PC-9 (cell line): ENCODE measurements at regions not wholly inside any gene's neighbourhood (a gene's known extent, or its start where the extent isn't known, plus 50 kb on each side); places are given as distances from the start of the nearest gene placed in this dataset.

Experiments used
- CTCF ChIP-seq: fragments of 200-600 bp; sonication (generic); conservative IDR thresholded peaks from 2 replicates; pipeline ENCODE4 v1.6.1; 2017; ENCODE audit warnings: mixed run types, antibody characterized with exemption, mild to moderate bottlenecking, moderate library complexity
- EZH2 ChIP-seq: fragments of 200-600 bp; sonication (generic); IDR thresholded peaks from 2 replicates; pipeline ENCODE4 v1.8.0; 2017; ENCODE audit warnings: antibody characterized with exemption, low read depth

- no peak for TF ChIP-seq CTCF
- no peak for TF ChIP-seq EZH2
Measured at GRCh38 chrX:69050051-69050765, 115.0 kb downstream of the PJA1 start.
